Stimulated activated naive B cell treated with anti-CD40 and anti-IgM and Interleukin-4, amounts not matched to agents 10 μg/mL and 1 μg/mL and 100 μg/mL, for 72 hours (primary cell): ENCODE measurements at regions not wholly inside any gene's neighbourhood (a gene's known extent, or its start where the extent isn't known, plus 50 kb on each side); places are given as distances from the start of the nearest gene placed in this dataset.

Experiments used
- ATAC-seq, 2 donors: fragments of 150-1000 bp; cut with Tn5 transposase; replicated peaks; 2 replicates each; pipeline ENCODE4 v1.10.0; 2021; ENCODE audit warnings: moderate library complexity in 1 of 2
- DNase-seq: peaks from one replicate; pipeline ENCODE4 v3.0.0; 2021
- H3K27ac Mint-ChIP-seq: one replicate; pipeline ENCODE4 v1.8.0; 2022; ENCODE audit warnings: mild to moderate bottlenecking, mixed read lengths
- H3K27me3 Mint-ChIP-seq, 2 donors: one replicate each; pipeline ENCODE4 v1.8.0; 2022; ENCODE audit warnings: mixed read lengths in 2 of 2
- H3K36me3 Mint-ChIP-seq, 2 donors: one replicate each; pipeline ENCODE4 v1.8.0; 2022; ENCODE audit warnings: mixed read lengths in 2 of 2, mild to moderate bottlenecking in 1 of 2
- H3K4me1 Mint-ChIP-seq, 2 donors: one replicate each; pipeline ENCODE4 v1.8.0; 2022; ENCODE audit warnings: mixed read lengths in 2 of 2, mild to moderate bottlenecking in 1 of 2
- H3K4me3 Mint-ChIP-seq, 2 donors: one replicate each; pipeline ENCODE4 v1.8.0; 2022; ENCODE audit warnings: mild to moderate bottlenecking in 2 of 2, mixed read lengths in 2 of 2, moderate library complexity in 1 of 2
- H3K9me3 Mint-ChIP-seq, 2 donors: one replicate each; pipeline ENCODE4 v1.8.0; 2022; ENCODE audit warnings: mixed read lengths in 2 of 2, mild to moderate bottlenecking in 1 of 2

DNA sequence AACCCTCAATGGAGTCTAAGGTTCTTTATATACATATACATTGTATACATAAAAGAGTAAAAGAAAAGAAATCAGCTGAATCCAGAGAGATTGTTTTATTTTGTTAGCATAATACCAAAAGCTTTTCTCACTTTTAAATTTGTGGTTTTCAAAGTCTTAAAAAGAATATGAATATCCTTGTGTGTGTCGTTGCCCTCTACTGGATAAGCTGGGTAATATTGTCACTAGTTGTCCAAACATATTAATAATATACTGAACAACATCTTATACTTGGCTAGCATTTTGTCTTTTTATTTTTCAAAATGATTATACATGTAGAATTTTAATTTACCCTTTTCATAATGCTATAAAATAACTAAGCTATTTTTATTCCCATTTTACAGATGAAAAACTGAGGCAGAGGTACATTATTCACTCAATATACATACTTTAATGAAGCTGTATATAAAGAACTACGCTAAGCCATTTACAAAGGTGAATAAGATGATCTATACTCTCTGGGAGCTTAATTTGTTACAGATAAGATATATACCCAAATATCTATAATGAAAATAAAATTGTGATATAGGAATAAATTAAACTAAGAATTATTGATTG lies 531.7 kb downstream of the TFAP2B start:
- H3K9me3 Mint-ChIP-seq, result peaks cover 5 to 7% of the 10 kb centered on the region in 2 donors
- no peaks in the 10 kb centered on the region for H3K27me3 Mint-ChIP-seq
- no peak overlapping the region for H3K27ac Mint-ChIP-seq
- ATAC-seq (no peak), DNase-seq (no peak)
- H3K4me1 Mint-ChIP-seq, result no peaks in the 10 kb centered on the region
- no peaks in the 10 kb centered on the region for H3K36me3 Mint-ChIP-seq
- H3K4me3 Mint-ChIP-seq, result no peak overlapping the region

DNA sequence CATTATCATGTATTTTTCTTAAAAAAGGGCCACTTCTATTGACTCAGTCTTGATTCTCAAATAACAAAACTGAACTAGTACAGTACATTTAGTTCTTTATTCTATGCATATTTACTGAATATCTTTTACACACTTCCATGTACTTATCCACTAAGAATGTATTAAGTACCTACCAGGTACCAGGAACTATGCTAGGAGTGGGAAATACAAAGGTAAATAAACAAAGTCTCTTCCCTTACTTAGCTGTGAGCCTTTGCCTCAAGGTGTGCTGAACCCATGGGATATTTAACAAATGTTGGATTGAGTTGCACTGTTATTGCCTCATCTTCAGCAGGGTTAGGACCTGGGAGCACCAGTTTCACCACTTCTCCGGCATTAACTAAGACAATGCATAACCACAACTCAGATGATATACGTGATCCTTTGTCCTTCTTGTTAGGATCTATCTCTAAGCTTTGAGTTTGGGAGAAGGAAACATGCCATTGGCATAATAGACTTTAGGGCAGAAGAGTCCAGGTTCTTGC lies 533.9 kb downstream of the TFAP2B start:
- no peak for ATAC-seq
- no peaks in the 10 kb centered on the region for H3K4me1 Mint-ChIP-seq
- no peak overlapping the region for H3K27ac Mint-ChIP-seq
- H3K9me3 Mint-ChIP-seq, result peaks cover 2 to 5% of the 10 kb centered on the region in 2 donors
- no peak for DNase-seq
- H3K4me3 Mint-ChIP-seq, result no peak overlapping the region
- no peaks in the 10 kb centered on the region for H3K27me3 Mint-ChIP-seq
- no peaks in the 10 kb centered on the region for H3K36me3 Mint-ChIP-seq

DNA sequence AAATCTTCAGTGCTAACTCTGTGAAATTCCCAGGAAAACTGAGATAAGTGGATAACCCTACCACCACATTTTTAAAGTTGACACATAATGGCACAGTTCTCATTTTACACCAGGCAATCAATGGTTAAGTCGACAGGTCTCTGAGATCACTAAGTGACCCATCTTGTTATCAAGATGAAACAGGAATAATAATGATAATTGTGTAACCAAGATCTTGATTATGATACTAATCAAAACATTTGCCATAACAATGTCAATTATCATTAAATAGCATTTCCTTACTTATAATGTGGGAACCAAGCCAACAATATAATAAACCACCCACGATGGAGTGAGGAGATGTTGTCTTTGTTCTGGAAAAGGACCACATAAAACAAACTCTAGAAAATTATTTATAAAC lies 541.6 kb downstream of the TFAP2B start:
- H3K27me3 Mint-ChIP-seq, result no peaks in the 10 kb centered on the region
- no peak overlapping the region for H3K27ac Mint-ChIP-seq
- H3K4me3 Mint-ChIP-seq, result no peak overlapping the region
- ATAC-seq, result no peak
- H3K9me3 Mint-ChIP-seq, result no peaks in the 10 kb centered on the region
- H3K4me1 Mint-ChIP-seq, result no peaks in the 10 kb centered on the region
- DNase-seq, result no peak
- H3K36me3 Mint-ChIP-seq, result no peaks in the 10 kb centered on the region

DNA sequence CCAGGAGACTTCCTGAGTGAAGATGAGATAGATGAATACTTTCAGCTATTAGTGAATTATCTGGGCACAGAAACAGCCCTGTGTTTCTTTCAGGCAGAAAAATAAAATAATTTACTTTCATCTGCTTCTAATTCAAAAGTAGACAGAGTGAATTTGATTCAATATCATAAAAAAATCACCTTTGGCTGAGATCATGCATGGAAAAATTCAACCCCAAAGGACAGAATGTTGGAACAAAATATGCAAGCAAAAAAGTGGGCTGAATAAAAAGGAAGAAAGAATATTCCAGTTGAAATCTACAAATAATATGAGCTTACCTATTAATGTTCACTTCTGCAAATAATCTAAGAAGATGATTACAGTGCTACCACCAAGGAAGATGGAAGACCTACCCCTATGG lies 546.9 kb downstream of the TFAP2B start:
- Mint-ChIP-seq H3K27ac (no peak overlapping the region), H3K36me3 (no peaks in the 10 kb centered on the region), H3K4me1 (no peaks in the 10 kb centered on the region), H3K9me3 (no peaks in the 10 kb centered on the region), H3K27me3 (no peaks in the 10 kb centered on the region), H3K4me3 (no peak overlapping the region)
- ATAC-seq (no peak), DNase-seq (no peak)

DNA sequence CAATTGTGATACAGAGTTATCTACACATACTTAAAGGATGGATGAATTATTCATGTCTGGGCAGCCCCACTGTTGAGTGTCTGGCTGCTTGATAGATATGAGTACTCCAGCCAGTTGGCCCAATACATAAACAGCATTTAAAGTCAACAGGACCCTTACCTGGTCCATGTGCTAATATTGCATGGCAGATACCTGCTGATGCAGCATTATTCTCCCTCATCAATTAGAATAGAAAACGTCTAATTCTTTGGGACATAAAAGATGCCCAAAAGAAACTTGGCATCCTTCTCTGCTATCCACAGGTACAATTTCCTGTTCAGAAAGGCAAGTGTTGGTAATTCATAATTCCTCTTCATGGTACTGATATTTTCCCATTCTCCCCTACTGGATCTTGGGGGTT lies 550.8 kb downstream of the TFAP2B start:
- no peak for DNase-seq
- no peaks in the 10 kb centered on the region for H3K9me3 Mint-ChIP-seq
- no peak overlapping the region for H3K27ac Mint-ChIP-seq
- no peak for ATAC-seq
- H3K36me3 Mint-ChIP-seq, result no peaks in the 10 kb centered on the region
- no peak overlapping the region for H3K4me3 Mint-ChIP-seq
- no peaks in the 10 kb centered on the region for H3K27me3 Mint-ChIP-seq
- no peaks in the 10 kb centered on the region for H3K4me1 Mint-ChIP-seq

DNA sequence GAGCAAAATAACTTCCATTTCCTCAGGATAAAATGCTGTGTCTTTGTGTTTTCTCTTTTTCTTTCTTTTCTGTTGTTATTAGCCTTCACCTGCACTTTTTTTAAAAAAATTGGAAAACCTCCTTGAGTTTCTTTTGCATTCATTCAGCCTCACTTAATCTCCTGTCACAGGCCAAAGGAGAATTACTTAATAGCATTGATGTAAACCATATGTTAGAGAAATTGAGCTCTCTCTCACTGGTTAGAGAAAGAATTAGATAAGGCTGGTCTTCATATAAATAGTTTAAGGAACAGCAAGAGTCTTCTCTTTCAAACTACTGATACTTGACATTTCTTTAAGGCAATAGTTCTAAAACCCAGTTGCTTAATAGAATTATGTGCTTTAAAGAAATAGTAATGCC lies 564.2 kb downstream of the TFAP2B start:
- Mint-ChIP-seq H3K4me1 (no peaks in the 10 kb centered on the region), H3K27me3 (no peaks in the 10 kb centered on the region), H3K4me3 (no peak overlapping the region), H3K36me3 (no peaks in the 10 kb centered on the region), H3K9me3 (peaks cover 0 to 3% of the 10 kb centered on the region in 2 donors), H3K27ac (no peak overlapping the region)
- ATAC-seq (no peak), DNase-seq (no peak)

DNA sequence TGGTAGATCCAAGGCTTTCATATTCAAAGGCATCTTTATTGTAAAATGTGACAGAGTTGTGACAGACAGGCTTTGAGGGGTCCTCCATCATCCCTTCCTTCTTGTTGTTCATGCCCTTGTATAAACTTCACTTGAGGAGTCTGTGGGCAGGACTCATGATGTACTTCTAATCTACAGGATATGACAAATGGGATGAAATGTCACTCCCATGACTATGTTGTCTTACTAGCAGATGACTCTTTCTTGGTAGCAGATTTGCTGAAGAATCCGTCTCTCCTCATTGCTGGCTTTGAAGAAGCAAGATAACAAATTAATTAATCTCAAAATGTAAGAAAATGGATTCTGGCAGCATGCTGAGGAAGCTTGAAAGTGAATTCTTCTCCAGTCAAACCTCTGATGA lies 566.1 kb downstream of the TFAP2B start:
- no peaks in the 10 kb centered on the region for H3K27me3 Mint-ChIP-seq
- H3K27ac Mint-ChIP-seq, result no peak overlapping the region
- ATAC-seq, result no peak
- H3K4me1 Mint-ChIP-seq, result no peaks in the 10 kb centered on the region
- H3K36me3 Mint-ChIP-seq, result no peaks in the 10 kb centered on the region
- no peak for DNase-seq
- H3K9me3 Mint-ChIP-seq, result peaks cover 0 to 2% of the 10 kb centered on the region in 2 donors
- H3K4me3 Mint-ChIP-seq, result no peak overlapping the region

DNA sequence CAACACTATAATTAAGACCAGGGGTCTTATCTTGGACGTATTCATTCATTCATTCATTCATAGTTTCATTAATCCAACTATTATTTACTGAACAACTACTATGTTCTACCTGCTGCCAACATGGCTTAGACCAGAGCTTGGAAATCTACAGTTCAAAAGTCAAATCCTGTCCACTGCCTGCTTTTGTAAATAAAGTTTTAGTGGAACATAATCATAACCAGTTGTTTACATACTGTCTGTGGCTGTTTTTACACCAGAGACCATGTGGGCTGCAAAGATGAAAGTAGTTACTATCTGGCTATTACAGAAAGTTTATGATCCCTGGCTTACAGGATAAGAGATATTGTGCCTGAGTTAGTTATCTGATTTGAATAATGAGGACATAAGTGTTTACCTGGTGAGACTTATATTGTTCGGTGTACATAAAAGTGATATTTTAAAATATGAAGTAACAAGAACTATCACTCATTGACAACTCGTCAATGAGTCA lies 567.7 kb downstream of the TFAP2B start:
- no peak for DNase-seq
- Mint-ChIP-seq H3K4me3 (no peak overlapping the region), H3K9me3 (no peaks in the 10 kb centered on the region), H3K36me3 (no peaks in the 10 kb centered on the region), H3K27me3 (no peaks in the 10 kb centered on the region), H3K27ac (no peak overlapping the region), H3K4me1 (no peaks in the 10 kb centered on the region)
- no peak for ATAC-seq

DNA sequence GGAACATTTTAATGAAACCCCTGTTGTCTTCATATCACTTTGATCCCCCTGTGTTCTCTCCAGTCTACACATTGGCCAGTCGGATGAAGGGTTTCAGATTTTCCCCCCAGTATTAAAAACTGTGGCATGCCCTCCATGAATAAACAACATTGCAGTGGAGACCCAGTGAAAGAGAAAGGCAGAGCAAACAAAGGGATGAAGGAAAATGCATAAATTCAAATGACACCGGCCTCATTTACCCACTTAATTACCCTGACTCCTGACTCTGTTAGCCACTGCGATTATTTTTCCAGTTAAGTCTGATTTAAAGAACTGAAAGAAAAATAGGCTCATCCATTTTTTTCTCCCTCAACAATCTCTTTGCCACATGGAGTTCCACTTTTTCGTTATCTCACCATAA lies 569.2 kb downstream of the TFAP2B start:
- H3K4me1 Mint-ChIP-seq, result no peaks in the 10 kb centered on the region
- no peaks in the 10 kb centered on the region for H3K36me3 Mint-ChIP-seq
- no peaks in the 10 kb centered on the region for H3K27me3 Mint-ChIP-seq
- no peaks in the 10 kb centered on the region for H3K9me3 Mint-ChIP-seq
- no peak overlapping the region for H3K27ac Mint-ChIP-seq
- ATAC-seq (no peak), DNase-seq (no peak)
- no peak overlapping the region for H3K4me3 Mint-ChIP-seq

DNA sequence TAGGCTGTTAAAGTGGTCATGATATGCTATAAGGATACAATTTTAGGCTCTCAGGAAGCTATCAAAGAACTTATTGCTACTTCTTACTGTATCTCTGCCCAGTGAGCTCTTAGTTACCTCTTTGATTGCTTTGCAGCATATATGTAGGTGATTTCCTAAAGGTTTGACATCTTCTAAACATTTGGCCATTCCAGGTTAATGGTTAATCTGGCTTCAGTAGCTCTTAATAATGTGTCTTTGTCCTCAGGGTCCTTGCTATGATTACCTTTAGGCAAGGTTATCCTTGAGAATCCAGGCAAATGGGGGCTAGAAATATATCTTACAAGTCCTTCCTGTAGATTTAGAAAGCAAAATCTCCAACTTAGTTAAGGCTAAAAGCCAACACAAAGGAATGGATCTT lies 575.4 kb downstream of the TFAP2B start:
- Mint-ChIP-seq H3K36me3 (no peaks in the 10 kb centered on the region), H3K4me3 (no peak overlapping the region), H3K27ac (no peak overlapping the region), H3K9me3 (no peaks in the 10 kb centered on the region), H3K27me3 (no peaks in the 10 kb centered on the region), H3K4me1 (no peaks in the 10 kb centered on the region)
- no peak for ATAC-seq
- DNase-seq, result no peak

DNA sequence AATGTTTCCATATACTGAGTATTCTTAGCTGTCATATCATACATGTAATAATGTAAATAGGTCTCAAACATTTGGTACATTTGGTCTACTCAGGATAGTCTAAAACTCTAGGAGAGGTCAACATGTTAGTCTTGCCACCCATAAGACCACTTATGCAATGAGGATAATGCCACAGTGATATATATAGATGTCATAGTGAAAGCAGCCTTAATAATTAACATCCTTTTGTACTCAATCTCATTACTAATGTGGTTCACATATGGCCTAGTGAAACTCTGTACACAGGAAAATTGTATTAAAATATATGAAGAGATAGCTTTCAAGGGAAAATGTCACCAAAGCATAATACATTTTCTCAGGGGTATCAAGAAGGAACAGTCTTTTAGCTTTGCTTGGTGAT lies 577.9 kb downstream of the TFAP2B start:
- Mint-ChIP-seq H3K36me3 (no peaks in the 10 kb centered on the region), H3K27ac (no peak overlapping the region), H3K4me1 (no peaks in the 10 kb centered on the region), H3K4me3 (no peak overlapping the region), H3K9me3 (no peaks in the 10 kb centered on the region), H3K27me3 (no peaks in the 10 kb centered on the region)
- ATAC-seq, result no peak
- DNase-seq, result no peak

DNA sequence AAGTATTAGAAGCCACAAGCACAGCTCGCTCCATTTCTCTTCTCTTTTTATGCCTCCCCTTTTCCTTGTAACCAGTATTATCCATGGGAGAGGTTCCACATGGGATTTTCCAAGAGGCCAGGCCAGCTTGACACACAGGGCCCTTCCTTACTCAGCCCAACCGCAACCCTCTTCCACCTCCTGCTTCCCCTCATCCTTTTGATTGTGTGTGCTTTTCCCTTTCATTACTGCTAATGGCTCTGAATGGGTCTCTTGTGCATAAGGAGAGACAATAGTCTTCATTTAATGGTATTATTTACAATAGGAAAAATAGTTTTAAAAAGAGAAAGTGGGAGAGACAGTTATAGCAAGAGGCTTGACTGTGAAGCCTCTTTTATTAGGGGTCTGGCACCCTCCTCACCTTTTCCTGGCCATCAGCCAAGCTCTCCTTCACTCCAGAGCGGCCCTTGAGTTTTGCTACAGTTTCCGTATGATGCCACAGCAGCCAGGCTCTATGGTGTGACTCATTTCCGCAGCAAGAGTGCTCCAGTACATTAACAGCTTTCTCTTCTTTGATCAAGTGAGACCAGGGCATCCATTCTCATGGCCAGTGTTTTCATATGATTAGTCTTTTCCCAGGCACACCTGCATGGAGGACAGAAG lies 579.5 kb downstream of the TFAP2B start:
- Mint-ChIP-seq H3K27me3 (no peaks in the 10 kb centered on the region), H3K4me1 (no peaks in the 10 kb centered on the region), H3K36me3 (no peaks in the 10 kb centered on the region), H3K9me3 (peaks cover 0 to 2% of the 10 kb centered on the region in 2 donors), H3K4me3 (no peak overlapping the region), H3K27ac (no peak overlapping the region)
- DNase-seq (no peak), ATAC-seq (no peak)

DNA sequence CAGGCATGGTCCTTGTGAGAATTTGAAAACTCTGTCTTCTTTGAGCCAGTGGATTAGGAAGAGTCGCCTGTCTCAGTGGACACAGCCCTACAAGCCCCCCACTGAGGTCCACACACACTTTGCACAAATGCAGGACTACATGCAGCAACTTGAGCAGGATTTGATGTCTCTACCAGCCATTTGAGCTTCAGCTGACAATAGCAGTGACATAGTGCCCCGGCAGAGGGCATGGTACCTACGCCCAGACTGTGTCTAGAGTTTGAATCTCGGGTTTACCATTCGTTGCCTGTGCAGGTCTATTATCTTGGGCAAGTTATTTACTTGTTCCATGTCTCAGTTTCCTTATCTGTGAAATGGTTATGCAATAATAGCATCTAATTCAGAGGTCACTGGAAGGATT lies 580.1 kb downstream of the TFAP2B start:
- Mint-ChIP-seq H3K4me3 (no peak overlapping the region), H3K9me3 (peaks cover 0 to 2% of the 10 kb centered on the region in 2 donors), H3K27me3 (no peaks in the 10 kb centered on the region), H3K27ac (no peak overlapping the region), H3K4me1 (no peaks in the 10 kb centered on the region), H3K36me3 (no peaks in the 10 kb centered on the region)
- ATAC-seq (no peak), DNase-seq (no peak)

DNA sequence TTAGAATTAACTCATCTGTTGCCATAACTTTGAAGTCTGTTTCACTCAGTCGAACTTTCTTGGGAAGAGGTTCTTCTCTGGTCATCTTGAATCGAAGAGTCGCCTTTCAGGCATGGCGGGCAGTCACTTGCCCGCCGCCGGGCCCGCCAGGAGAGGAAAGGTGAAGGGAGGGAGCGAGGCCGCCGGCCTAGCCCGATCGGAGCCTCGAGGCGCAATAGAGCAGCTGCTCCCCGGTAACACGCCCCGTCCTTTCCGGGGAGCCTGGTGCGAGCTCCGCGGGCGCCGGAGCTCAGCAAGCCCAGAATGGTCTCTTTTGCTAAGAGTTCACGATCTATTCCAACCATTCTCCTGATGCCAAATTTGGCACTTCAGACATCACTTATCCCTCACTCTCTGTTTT lies 591.8 kb downstream of the TFAP2B start:
- Mint-ChIP-seq H3K4me1 (no peaks in the 10 kb centered on the region), H3K9me3 (peaks cover 4 to 10% of the 10 kb centered on the region in 2 donors), H3K27ac (no peak overlapping the region), H3K36me3 (no peaks in the 10 kb centered on the region), H3K4me3 (no peak overlapping the region), H3K27me3 (no peaks in the 10 kb centered on the region)
- DNase-seq, result no peak
- no peak for ATAC-seq

DNA sequence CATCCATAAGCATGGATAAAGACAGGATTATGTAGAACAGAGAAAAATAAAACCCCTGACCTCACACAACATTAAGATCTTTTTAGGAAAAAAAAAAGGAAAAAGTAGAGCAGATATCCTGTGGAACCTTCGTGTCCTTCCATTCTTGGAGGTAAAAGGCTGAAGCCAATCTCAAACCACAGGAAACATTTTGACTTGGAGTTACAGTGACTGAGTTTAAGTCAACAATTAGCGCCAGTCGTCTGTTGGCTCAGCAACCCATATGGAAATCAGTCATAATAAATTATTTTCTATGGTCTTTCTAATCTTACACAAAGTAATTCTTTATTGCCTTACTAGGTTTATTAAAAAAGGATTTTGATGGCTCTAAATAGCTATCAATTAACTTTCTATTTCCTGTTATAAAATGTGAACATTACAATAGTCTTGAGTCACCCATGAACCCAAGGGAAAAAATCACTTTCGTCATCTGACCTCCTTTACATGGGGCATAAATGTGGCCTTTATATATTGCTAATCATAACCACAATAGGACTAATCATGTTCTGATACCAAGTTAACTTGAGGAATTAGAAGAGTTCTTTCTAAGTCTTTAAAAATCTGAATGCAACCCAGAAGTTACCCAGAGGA lies 592.9 kb downstream of the TFAP2B start:
- Mint-ChIP-seq H3K27ac (no peak overlapping the region), H3K4me1 (no peaks in the 10 kb centered on the region), H3K4me3 (no peak overlapping the region), H3K27me3 (no peaks in the 10 kb centered on the region), H3K36me3 (no peaks in the 10 kb centered on the region), H3K9me3 (peaks cover 4 to 6% of the 10 kb centered on the region in 2 donors)
- no peak for DNase-seq
- ATAC-seq, result no peak
